Activated CD4-positive, alpha-beta T cell treated with anti-CD3 and anti-CD28 coated beads, Interleukin-2, amount 10 ng/mL, durations not matched to agents 7 days and 5 days (primary cell): ENCODE measurements at regions not wholly inside any gene's neighbourhood (a gene's known extent, or its start where the extent isn't known, plus 50 kb on each side); places are given as distances from the start of the nearest gene placed in this dataset.

ENCODE experiments used
- CTCF ChIA-PET: fragments of 350-600 bp; sonication (Branson Sonifier 250); formaldehyde crosslinking; loops from one replicate; lab custom pipeline; 2021; ENCODE audit warnings: antibody characterized with exemption; lab: Charles Lee
- POLR2A ChIA-PET: fragments of 350-600 bp; sonication (Branson Sonifier 250); formaldehyde crosslinking; loops from one replicate; lab custom pipeline; 2021; ENCODE audit warnings: antibody characterized with exemption; lab: Charles Lee
- DNase-seq: peaks from one replicate; pipeline ENCODE4 v3.0.0-alpha.2; 2020
- H3K27ac Mint-ChIP-seq: one replicate; pipeline ENCODE4 v1.8.0; 2021; ENCODE audit warnings: mild to moderate bottlenecking, moderate library complexity, mixed read lengths
- H3K27me3 Mint-ChIP-seq: one replicate; pipeline ENCODE4 v1.8.0; 2021; ENCODE audit warnings: mixed read lengths
- H3K36me3 Mint-ChIP-seq: one replicate; pipeline ENCODE4 v1.8.0; 2021; ENCODE audit warnings: low read depth, mixed read lengths
- H3K4me1 Mint-ChIP-seq: one replicate; pipeline ENCODE4 v1.8.0; 2021; ENCODE audit warnings: mixed read lengths
- H3K4me3 Mint-ChIP-seq: one replicate; pipeline ENCODE4 v1.8.0; 2021; ENCODE audit warnings: mild to moderate bottlenecking, moderate library complexity, mixed read lengths
- H3K9me3 Mint-ChIP-seq: one replicate; pipeline ENCODE4 v1.8.0; 2021; ENCODE audit warnings: mixed read lengths

GRCh38 chr11:121931121-121931520 lies 184.9 kb downstream of the BLID start:
- no peaks in the 10 kb centered on the region for H3K9me3 Mint-ChIP-seq
- ChIA-PET POLR2A (no interaction called here), CTCF (no interaction called here)
- peaks cover 5% of the 10 kb centered on the region for H3K27me3 Mint-ChIP-seq
- H3K4me3 Mint-ChIP-seq: no peak overlapping the region
- DNase-seq: no peak
- no peaks in the 10 kb centered on the region for H3K36me3 Mint-ChIP-seq
- H3K4me1 Mint-ChIP-seq: no peaks in the 10 kb centered on the region
- H3K27ac Mint-ChIP-seq: no peak overlapping the region

GRCh38 chr11:121930004-121930965 lies 185.7 kb downstream of the BLID start:
- POLR2A ChIA-PET: no interaction called here
- Mint-ChIP-seq H3K36me3 (no peaks in the 10 kb centered on the region), H3K27me3 (peaks cover 5% of the 10 kb centered on the region), H3K4me1 (no peaks in the 10 kb centered on the region), H3K9me3 (no peaks in the 10 kb centered on the region), H3K4me3 (no peak overlapping the region), H3K27ac (no peak overlapping the region)
- no peak for DNase-seq
- CTCF ChIA-PET: interaction anchor here (0.5 kb wide), 1 partner anchor 170 kb away, joined by 3 read pairs; no protein-coding TSS in a partner anchor

- no peak for DNase-seq
- POLR2A ChIA-PET: no interaction called here
- CTCF ChIA-PET: no interaction called here
- Mint-ChIP-seq H3K27ac (no peak overlapping the region), H3K9me3 (no peaks in the 10 kb centered on the region), H3K4me3 (no peak overlapping the region), H3K4me1 (no peaks in the 10 kb centered on the region), H3K27me3 (peaks cover 5% of the 10 kb centered on the region), H3K36me3 (no peaks in the 10 kb centered on the region)
Observed at GRCh38 chr11:121929581-121929980, 186.4 kb downstream of the BLID start.

- DNase-seq: no peak
- H3K36me3 Mint-ChIP-seq: no peaks in the 10 kb centered on the region
- no peak overlapping the region for H3K27ac Mint-ChIP-seq
- CTCF ChIA-PET: no interaction called here
- H3K27me3 Mint-ChIP-seq: peaks cover 5% of the 10 kb centered on the region
- H3K9me3 Mint-ChIP-seq: no peaks in the 10 kb centered on the region
- H3K4me1 Mint-ChIP-seq: no peaks in the 10 kb centered on the region
- H3K4me3 Mint-ChIP-seq: no peak overlapping the region
- POLR2A ChIA-PET: no interaction called here
Observed at GRCh38 chr11:121928597-121929580, 187.1 kb downstream of the BLID start.

GRCh38 chr11:121927789-121928188 lies 188.2 kb downstream of the BLID start:
- Mint-ChIP-seq H3K27ac (no peak overlapping the region), H3K4me3 (no peak overlapping the region), H3K27me3 (peaks cover 5% of the 10 kb centered on the region), H3K4me1 (no peaks in the 10 kb centered on the region), H3K36me3 (no peaks in the 10 kb centered on the region), H3K9me3 (no peaks in the 10 kb centered on the region)
- no peak for DNase-seq
- ChIA-PET POLR2A (no interaction called here), CTCF (no interaction called here)

- no peaks in the 10 kb centered on the region for H3K9me3 Mint-ChIP-seq
- H3K27ac Mint-ChIP-seq: no peak overlapping the region
- DNase-seq: no peak
- H3K4me1 Mint-ChIP-seq: no peaks in the 10 kb centered on the region
- ChIA-PET CTCF (no interaction called here), POLR2A (no interaction called here)
- no peaks in the 10 kb centered on the region for H3K36me3 Mint-ChIP-seq
- peaks cover 5% of the 10 kb centered on the region for H3K27me3 Mint-ChIP-seq
- no peak overlapping the region for H3K4me3 Mint-ChIP-seq
Observed at GRCh38 chr11:121927097-121927785, 188.8 kb downstream of the BLID start.

GRCh38 chr11:121924191-121924590 lies 191.8 kb downstream of the BLID start:
- CTCF ChIA-PET: no interaction called here
- no peak overlapping the region for H3K27ac Mint-ChIP-seq
- no peak overlapping the region for H3K4me3 Mint-ChIP-seq

GRCh38 chr11:121917482-121917881 lies 198.5 kb downstream of the BLID start:
- H3K4me3 Mint-ChIP-seq: no peak overlapping the region
- ChIA-PET POLR2A (no interaction called here), CTCF (no interaction called here)
- no peaks in the 10 kb centered on the region for H3K27me3 Mint-ChIP-seq
- H3K36me3 Mint-ChIP-seq: no peaks in the 10 kb centered on the region
- no peak for DNase-seq
- H3K4me1 Mint-ChIP-seq: no peaks in the 10 kb centered on the region
- no peaks in the 10 kb centered on the region for H3K9me3 Mint-ChIP-seq
- H3K27ac Mint-ChIP-seq: no peak overlapping the region

More at GRCh38 chr11:121924191-121924590, 191.8 kb downstream of the BLID start:
- Mint-ChIP-seq H3K9me3 (no peaks in the 10 kb centered on the region), H3K27me3 (no peaks in the 10 kb centered on the region), H3K4me1 (no peaks in the 10 kb centered on the region), H3K36me3 (no peaks in the 10 kb centered on the region)
- no peak for DNase-seq
- POLR2A ChIA-PET: no interaction called here

GRCh38 chr11:121914508-121915059 lies 201.4 kb downstream of the BLID start:
- H3K4me1 Mint-ChIP-seq: no peaks in the 10 kb centered on the region
- H3K27me3 Mint-ChIP-seq: peaks cover 2% of the 10 kb centered on the region
- DNase-seq: no peak
- POLR2A ChIA-PET: no interaction called here
- H3K36me3 Mint-ChIP-seq: no peaks in the 10 kb centered on the region
- no peak overlapping the region for H3K4me3 Mint-ChIP-seq
- CTCF ChIA-PET: no interaction called here
- no peak overlapping the region for H3K27ac Mint-ChIP-seq
- H3K9me3 Mint-ChIP-seq: no peaks in the 10 kb centered on the region

- Mint-ChIP-seq H3K36me3 (no peaks in the 10 kb centered on the region), H3K27ac (no peak overlapping the region), H3K9me3 (no peaks in the 10 kb centered on the region), H3K4me3 (no peak overlapping the region), H3K4me1 (peaks cover 5% of the 10 kb centered on the region), H3K27me3 (peaks cover 2% of the 10 kb centered on the region)
- POLR2A ChIA-PET: no interaction called here
- CTCF ChIA-PET: interaction anchor here (0.6 kb wide), 1 partner anchor 489 kb away, joined by 3 read pairs; no protein-coding TSS in a partner anchor
- no peak for DNase-seq
Observed at GRCh38 chr11:121909596-121909995, 206.4 kb downstream of the BLID start.

- Mint-ChIP-seq H3K4me3 (no peak overlapping the region), H3K27me3 (peaks cover 2% of the 10 kb centered on the region), H3K4me1 (peaks cover 5% of the 10 kb centered on the region), H3K9me3 (no peaks in the 10 kb centered on the region), H3K27ac (no peak overlapping the region), H3K36me3 (no peaks in the 10 kb centered on the region)
- ChIA-PET CTCF (no interaction called here), POLR2A (no interaction called here)
- DNase-seq: no peak
Observed at GRCh38 chr11:121907379-121907778, 208.6 kb downstream of the BLID start.

- CTCF ChIA-PET: interaction anchor here (0.7 kb wide), 1 partner anchor 1987 kb away, joined by 3 read pairs; no protein-coding TSS in a partner anchor
- H3K4me3 Mint-ChIP-seq: no peak overlapping the region
- DNase-seq: no peak
- no peaks in the 10 kb centered on the region for H3K27me3 Mint-ChIP-seq
- H3K9me3 Mint-ChIP-seq: no peaks in the 10 kb centered on the region
- no peaks in the 10 kb centered on the region for H3K36me3 Mint-ChIP-seq
- POLR2A ChIA-PET: no interaction called here
- peaks cover 5% of the 10 kb centered on the region for H3K4me1 Mint-ChIP-seq
- no peak overlapping the region for H3K27ac Mint-ChIP-seq
Observed at GRCh38 chr11:121904148-121904547, 211.9 kb downstream of the BLID start.
